ENCODE measurements at regions not wholly inside any gene's neighbourhood (a gene's known extent, or its start where the extent isn't known, plus 50 kb on each side); places are given as distances from the start of the nearest gene placed in this dataset.

GRCh38 chr21:22421416-22422180, 1423.4 kb downstream of the NCAM2 start:
- TF ChIP-seq YY1 (IDR thresholded peaks at IDR 0.05; ENCODE audit: insufficient read depth, insufficient read length), result no peak
- no peak for TF ChIP-seq ZNF274 (IDR thresholded peaks at IDR 0.05; ENCODE audit: low read depth, low read length)

Data from NT2/D1 (cell line).